ENCODE measurements at regions not wholly inside any gene's neighbourhood (a gene's known extent, or its start where the extent isn't known, plus 50 kb on each side); places are given as distances from the start of the nearest gene placed in this dataset.

- TF ChIP-seq REST (IDR thresholded peaks at IDR 0.05; ENCODE audit: low read depth) (no peak), ZNF274 (IDR thresholded peaks at IDR 0.05; ENCODE audit: low read depth, low read length) (no peak), CEBPB (IDR thresholded peaks at IDR 0.05; ENCODE audit: low read depth) (no peak), YY1 (IDR thresholded peaks at IDR 0.05; ENCODE audit: extremely low read depth, insufficient replicate concordance, low read depth, low read length) (no peak), POLR2A (IDR thresholded peaks at IDR 0.05; ENCODE audit: borderline replicate concordance, extremely low read depth, insufficient read depth, insufficient read length) (no peak), ELF1 (IDR thresholded peaks at IDR 0.05; ENCODE audit: borderline replicate concordance, low read depth) (no peak)
- TF ChIP-seq, protein P1, sequence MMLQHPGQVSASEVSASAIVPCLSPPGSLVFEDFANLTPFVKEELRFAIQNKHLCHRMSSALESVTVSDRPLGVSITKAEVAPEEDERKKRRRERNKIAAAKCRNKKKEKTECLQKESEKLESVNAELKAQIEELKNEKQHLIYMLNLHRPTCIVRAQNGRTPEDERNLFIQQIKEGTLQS (IDR thresholded peaks at IDR 0.05), result no peak
These were observed 516.5 kb downstream of the ACTL7B start (continued) for GRCh38 chr9:108339251-108339650.

GRCh38 chr9:108336575-108336974, 519.2 kb downstream of the ACTL7B start:
- Histone ChIP-seq H3K9ac (ENCODE audit: low read length) (no peak overlapping the region), H3K9me2 (ENCODE audit: insufficient read depth) (no peaks in the 10 kb centered on the region), H3K4me1 (ENCODE audit: control insufficient read depth in 1 of 2, insufficient read depth in 2 of 2, low read length in 2 of 2) (no peaks in the 10 kb centered on the region), H4K20me1 (ENCODE audit: insufficient read depth) (no peaks in the 10 kb centered on the region), H3K27ac (ENCODE audit: low read depth, low read length) (no peak overlapping the region), H3K27me3 (ENCODE audit: insufficient read depth, low read length) (no peaks in the 10 kb centered on the region), H2AFZ (ENCODE audit: low read depth, low read length, poor library complexity, severe bottlenecking) (no peak overlapping the region), H3K4me2 (ENCODE audit: low read length) (no peak overlapping the region), H3K36me3 (ENCODE audit: control insufficient read depth in 1 of 2, insufficient read depth in 2 of 2, low read length in 2 of 2) (no peaks in the 10 kb centered on the region), H3K4me3 (replicated peaks in 1 of 2; ENCODE audit: low read depth in 1 of 2, low read length in 2 of 2) (no peak overlapping the region), H3K9me3 (ENCODE audit: control insufficient read depth in 1 of 2, insufficient read depth in 1 of 2, low read depth in 1 of 2, low read length in 2 of 2) (no peaks in the 10 kb centered on the region), H3K79me2 (ENCODE audit: insufficient read depth, low read length) (no peaks in the 10 kb centered on the region)
- ChIA-PET CTCF (no interaction called here), POLR2A (no interaction called here), RAD21 (ENCODE audit: low non-redundant PET in 1 of 2, low total read pairs in 2 of 2, uncharacterized antibody in 2 of 2, unreplicated experiment in 2 of 2) (no interaction called here)
- BruUV-seq (replicated peaks), result no TSS peak
- DNase-seq (ENCODE audit: low read depth, low spot score) (no peak), ATAC-seq (no peak)
- intact Hi-C loops (cut with micrococcal nuclease), result no loop called here
- TF ChIP-seq EZH2 (IDR thresholded peaks at IDR 0.05), result no peak
- TF ChIP-seq MAX (IDR thresholded peaks at IDR 0.05), result no peak
- TF ChIP-seq, protein P2, sequence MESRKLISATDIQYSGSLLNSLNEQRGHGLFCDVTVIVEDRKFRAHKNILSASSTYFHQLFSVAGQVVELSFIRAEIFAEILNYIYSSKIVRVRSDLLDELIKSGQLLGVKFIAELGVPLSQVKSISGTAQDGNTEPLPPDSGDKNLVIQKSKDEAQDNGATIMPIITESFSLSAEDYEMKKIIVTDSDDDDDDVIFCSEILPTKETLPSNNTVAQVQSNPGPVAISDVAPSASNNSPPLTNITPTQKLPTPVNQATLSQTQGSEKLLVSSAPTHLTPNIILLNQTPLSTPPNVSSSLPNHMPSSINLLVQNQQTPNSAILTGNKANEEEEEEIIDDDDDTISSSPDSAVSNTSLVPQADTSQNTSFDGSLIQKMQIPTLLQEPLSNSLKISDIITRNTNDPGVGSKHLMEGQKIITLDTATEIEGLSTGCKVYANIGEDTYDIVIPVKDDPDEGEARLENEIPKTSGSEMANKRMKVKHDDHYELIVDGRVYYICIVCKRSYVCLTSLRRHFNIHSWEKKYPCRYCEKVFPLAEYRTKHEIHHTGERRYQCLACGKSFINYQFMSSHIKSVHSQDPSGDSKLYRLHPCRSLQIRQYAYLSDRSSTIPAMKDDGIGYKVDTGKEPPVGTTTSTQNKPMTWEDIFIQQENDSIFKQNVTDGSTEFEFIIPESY (IDR thresholded peaks at IDR 0.05; ENCODE audit: extremely low read depth, insufficient replicate concordance, low read length), result no peak

All from HCT116 (cell line).